HEK293 (cell line): ENCODE measurements at regions not wholly inside any gene's neighbourhood (a gene's known extent, or its start where the extent isn't known, plus 50 kb on each side); places are given as distances from the start of the nearest gene placed in this dataset.
A peak's percentile ranks its signal among the peaks of the same experiment; 100 is the strongest.

ENCODE experiments used
- CTCF ChIA-PET: fragments of 350-600 bp; formaldehyde crosslinking; extraction: SDS; loops from one replicate; lab custom pipeline; 2021; ENCODE audit warnings: antibody characterized with exemption; lab: Yijun Ruan, JAX
- POLR2A ChIA-PET: fragments of 300-600 bp; formaldehyde crosslinking; extraction: SDS; loops from one replicate; lab custom pipeline; 2020; ENCODE audit warnings: antibody characterized with exemption, inconsistent platforms; lab: Yijun Ruan, JAX
- H3K27ac ChIP-seq: fragments of 200-500 bp; sonication (Bioruptor generic); 2 replicates; pipeline ENCODE4 v1.5.1; 2014; ENCODE audit warnings: low read depth, low read length, control low read depth, inconsistent platforms; ENCODE audit errors: extremely low read depth
- H3K36me3 ChIP-seq, 2 experiments: fragments of 200-500 bp in 1 of 2; sonication (Bioruptor generic) in 1 of 2; 1 replicate in 1 of 2; 2 replicates in 1 of 2; pipeline ENCODE4 v1.5.1; 2014 to 2017; ENCODE audit warnings: inconsistent platforms in 2 of 2, low read length in 2 of 2; ENCODE audit not compliant: control insufficient read depth in 2 of 2, insufficient read depth in 1 of 2
- H3K4me1 ChIP-seq: fragments of 200-500 bp; sonication (Bioruptor generic); 2 replicates; pipeline ENCODE4 v1.5.1; 2014; ENCODE audit warnings: mild to moderate bottlenecking, low read length, inconsistent platforms; ENCODE audit not compliant: control insufficient read depth, insufficient read depth
- H3K4me3 ChIP-seq: 2 replicates; pipeline ENCODE4 v1.5.1; 2011; ENCODE audit warnings: low read depth, mild to moderate bottlenecking, control low read depth, low read length, moderate library complexity
- H3K9me3 ChIP-seq: fragments of 200-500 bp; sonication (Bioruptor generic); 2 replicates; pipeline ENCODE4 v1.5.1; 2014; ENCODE audit warnings: low read depth, low read length, inconsistent platforms; ENCODE audit not compliant: control insufficient read depth, insufficient read depth
- MZF1 ChIP-seq: fragments of 450-650 bp; formaldehyde crosslinking; IDR thresholded peaks from 2 replicates; pipeline ENCODE4 v1.5.1; 2017; ENCODE audit warnings: missing biosample characterization, missing genetic modification characterization, borderline replicate concordance
- PRDM1 ChIP-seq: fragments of 450-650 bp; formaldehyde crosslinking; IDR thresholded peaks from 2 replicates; pipeline ENCODE4; 2016; ENCODE audit warnings: missing biosample characterization, missing genetic modification characterization
- SP7 ChIP-seq: fragments of 450-650 bp; formaldehyde crosslinking; IDR thresholded peaks from 2 replicates; pipeline ENCODE4 v1.5.1; 2016; ENCODE audit warnings: missing biosample characterization, missing genetic modification characterization
- WT1 ChIP-seq: fragments of 450-650 bp; formaldehyde crosslinking; IDR thresholded peaks from 2 replicates; pipeline ENCODE4 v1.5.1; 2016; ENCODE audit warnings: missing biosample characterization, missing genetic modification characterization
- ZBTB17 ChIP-seq: fragments of 450-650 bp; formaldehyde crosslinking; IDR thresholded peaks from 2 replicates; pipeline ENCODE4 v1.5.1; 2016; ENCODE audit warnings: missing biosample characterization, missing genetic modification characterization
- ZBTB21 ChIP-seq: fragments of 450-650 bp; formaldehyde crosslinking; IDR thresholded peaks from 2 replicates; pipeline ENCODE4 v1.5.1; 2017; ENCODE audit warnings: missing biosample characterization, missing genetic modification characterization
- ZBTB48 ChIP-seq: fragments of 450-650 bp; formaldehyde crosslinking; IDR thresholded peaks from 2 replicates; pipeline ENCODE4 v1.5.1; 2016; ENCODE audit warnings: missing biosample characterization, missing genetic modification characterization
- ZFP3 ChIP-seq: fragments of 450-650 bp; formaldehyde crosslinking; IDR thresholded peaks from 2 replicates; pipeline ENCODE4 v1.5.1; 2016; ENCODE audit warnings: low read depth, missing biosample characterization, missing genetic modification characterization
- ZFP69B ChIP-seq: fragments of 450-650 bp; formaldehyde crosslinking; IDR thresholded peaks from 2 replicates; pipeline ENCODE4 v1.5.1; 2016; ENCODE audit warnings: missing biosample characterization, missing genetic modification characterization
- ZNF112 ChIP-seq: fragments of 450-650 bp; formaldehyde crosslinking; IDR thresholded peaks from 2 replicates; pipeline ENCODE4 v1.5.0; 2017; ENCODE audit warnings: missing biosample characterization, missing genetic modification characterization
- ZNF121 ChIP-seq: fragments of 450-650 bp; formaldehyde crosslinking; IDR thresholded peaks from 2 replicates; pipeline ENCODE4 v1.5.1; 2016; ENCODE audit warnings: missing biosample characterization, missing genetic modification characterization
- ZNF184 ChIP-seq: fragments of 450-650 bp; IDR thresholded peaks from 2 replicates; pipeline ENCODE4 v1.5.1; 2018; ENCODE audit warnings: missing biosample characterization, mild to moderate bottlenecking, missing genetic modification characterization
- ZNF19 ChIP-seq: fragments of 450-650 bp; formaldehyde crosslinking; IDR thresholded peaks from 2 replicates; pipeline ENCODE4; 2016; ENCODE audit warnings: missing biosample characterization, missing genetic modification characterization, low read depth
- ZNF292 ChIP-seq: fragments of 450-650 bp; formaldehyde crosslinking; IDR thresholded peaks from 2 replicates; pipeline ENCODE4 v1.5.1; 2016; ENCODE audit warnings: low read depth, missing biosample characterization, missing genetic modification characterization, borderline replicate concordance
- ZNF335 ChIP-seq: fragments of 450-650 bp; formaldehyde crosslinking; conservative IDR thresholded peaks from 2 replicates; pipeline ENCODE4 v1.5.1; 2016; ENCODE audit warnings: missing biosample characterization, missing genetic modification characterization
- ZNF341 ChIP-seq: fragments of 450-650 bp; formaldehyde crosslinking; IDR thresholded peaks from 2 replicates; pipeline ENCODE4; 2016; ENCODE audit warnings: low read depth, missing biosample characterization, missing genetic modification characterization
- ZNF423 ChIP-seq: fragments of 450-650 bp; formaldehyde crosslinking; IDR thresholded peaks from 2 replicates; pipeline ENCODE4 v1.5.1; 2016; ENCODE audit warnings: missing biosample characterization, missing genetic modification characterization
- ZNF433 ChIP-seq: fragments of 450-650 bp; formaldehyde crosslinking; IDR thresholded peaks from 2 replicates; pipeline ENCODE4 v1.5.1; 2016; ENCODE audit warnings: missing biosample characterization, missing genetic modification characterization, low read depth
- ZNF561 ChIP-seq: fragments of 450-650 bp; IDR thresholded peaks from 2 replicates; pipeline ENCODE4 v1.5.1; 2018; ENCODE audit warnings: missing biosample characterization, missing genetic modification characterization, borderline replicate concordance
- ZNF623 ChIP-seq: fragments of 450-650 bp; formaldehyde crosslinking; IDR thresholded peaks from 2 replicates; pipeline ENCODE4 v1.5.1; 2016; ENCODE audit warnings: missing biosample characterization, missing genetic modification characterization
- ZNF629 ChIP-seq: fragments of 450-650 bp; formaldehyde crosslinking; IDR thresholded peaks from 2 replicates; pipeline ENCODE4 v1.5.1; 2017; ENCODE audit warnings: missing biosample characterization, missing genetic modification characterization
- ZNF645 ChIP-seq: fragments of 450-650 bp; formaldehyde crosslinking; IDR thresholded peaks from 2 replicates; pipeline ENCODE4; 2016; ENCODE audit warnings: missing biosample characterization, missing genetic modification characterization
- ZNF692 ChIP-seq: fragments of 450-650 bp; formaldehyde crosslinking; IDR thresholded peaks from 2 replicates; pipeline ENCODE4 v1.5.1; 2016; ENCODE audit warnings: missing biosample characterization, missing genetic modification characterization
- ZNF701 ChIP-seq: fragments of 450-650 bp; formaldehyde crosslinking; IDR thresholded peaks from 2 replicates; pipeline ENCODE4 v1.5.1; 2016; ENCODE audit warnings: missing biosample characterization, missing genetic modification characterization
- ZNF707 ChIP-seq: fragments of 450-650 bp; formaldehyde crosslinking; IDR thresholded peaks from 2 replicates; pipeline ENCODE4 v1.5.1; 2016; ENCODE audit warnings: missing biosample characterization, missing genetic modification characterization
- ZNF830 ChIP-seq: fragments of 450-650 bp; IDR thresholded peaks from 2 replicates; pipeline ENCODE4 v1.5.0; 2018; ENCODE audit warnings: missing biosample characterization, missing genetic modification characterization, low read depth, mild to moderate bottlenecking, moderate library complexity
- ZSCAN4 ChIP-seq: fragments of 450-650 bp; formaldehyde crosslinking; IDR thresholded peaks from 2 replicates; pipeline ENCODE4 v1.5.1; 2017; ENCODE audit warnings: missing biosample characterization, missing genetic modification characterization
- ZXDB ChIP-seq: fragments of 450-650 bp; formaldehyde crosslinking; IDR thresholded peaks from 2 replicates; pipeline ENCODE4 v1.5.1; 2016; ENCODE audit warnings: missing biosample characterization, missing genetic modification characterization
- TF ChIP-seq, protein P1 (sequence below): fragments of 450-650 bp; formaldehyde crosslinking; IDR thresholded peaks from 2 replicates; pipeline ENCODE4 v1.5.1; 2016; ENCODE audit warnings: missing biosample characterization, missing genetic modification characterization
- TF ChIP-seq, protein P2 (sequence below): fragments of 450-650 bp; formaldehyde crosslinking; IDR thresholded peaks from 2 replicates; pipeline ENCODE4 v1.5.1; 2016; ENCODE audit warnings: missing biosample characterization, missing genetic modification characterization
- TF ChIP-seq, protein P3 (sequence below): fragments of 450-650 bp; formaldehyde crosslinking; IDR thresholded peaks from 2 replicates; pipeline ENCODE4 v1.5.1; 2016; ENCODE audit warnings: missing biosample characterization, missing genetic modification characterization
- TF ChIP-seq, protein P4 (sequence below): fragments of 450-650 bp; formaldehyde crosslinking; IDR thresholded peaks from 2 replicates; pipeline ENCODE4 v1.5.1; 2017; ENCODE audit warnings: missing biosample characterization, mild to moderate bottlenecking, missing genetic modification characterization, moderate library complexity

DNA sequence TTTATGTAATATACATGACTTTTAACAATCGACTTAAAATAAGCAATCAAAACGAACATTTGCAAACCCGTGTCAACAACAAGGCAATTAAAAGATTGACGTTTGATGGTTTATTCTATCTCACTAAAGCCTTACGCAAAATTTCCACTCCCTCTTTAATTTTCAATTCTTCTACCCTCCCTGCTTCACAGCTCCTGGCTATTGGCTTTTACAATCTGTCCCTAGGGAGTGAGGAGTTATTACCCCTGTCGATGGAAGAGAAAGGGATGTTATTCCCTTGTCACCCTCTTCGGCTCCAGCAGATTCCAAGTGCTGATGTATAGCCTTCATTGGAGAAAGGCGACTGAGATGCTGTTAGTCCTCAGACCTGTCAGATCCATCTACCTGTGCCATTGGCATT, 161.3 kb downstream of the ZNF281 start:
- ChIA-PET POLR2A (no interaction called here), CTCF (no interaction called here)
- no peaks in the 10 kb centered on the region for H3K4me1 ChIP-seq
- no peak for TF ChIP-seq ZNF645 (tag by site-specific recombination)
- no peak for TF ChIP-seq ZNF830 (tag by site-specific recombination)
- TF ChIP-seq, protein P1, sequence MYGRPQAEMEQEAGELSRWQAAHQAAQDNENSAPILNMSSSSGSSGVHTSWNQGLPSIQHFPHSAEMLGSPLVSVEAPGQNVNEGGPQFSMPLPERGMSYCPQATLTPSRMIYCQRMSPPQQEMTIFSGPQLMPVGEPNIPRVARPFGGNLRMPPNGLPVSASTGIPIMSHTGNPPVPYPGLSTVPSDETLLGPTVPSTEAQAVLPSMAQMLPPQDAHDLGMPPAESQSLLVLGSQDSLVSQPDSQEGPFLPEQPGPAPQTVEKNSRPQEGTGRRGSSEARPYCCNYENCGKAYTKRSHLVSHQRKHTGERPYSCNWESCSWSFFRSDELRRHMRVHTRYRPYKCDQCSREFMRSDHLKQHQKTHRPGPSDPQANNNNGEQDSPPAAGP (tag by site-specific recombination), result 0 out of 2 replicates have a peak, but pooled peaks have one; percentile 57
- TF ChIP-seq ZNF701 (tag by site-specific recombination), result no peak
- TF ChIP-seq ZNF184 (tag by site-specific recombination), result no peak
- TF ChIP-seq ZFP3 (tag by site-specific recombination), result no peak
- no peak for TF ChIP-seq ZSCAN4 (tag by site-specific recombination)
- peak; percentile 30; the same call in 1 of the 2 replicates for TF ChIP-seq SP7 (tag by site-specific recombination)
- no peak for TF ChIP-seq ZNF692
- TF ChIP-seq ZNF112, result no peak
- TF ChIP-seq ZNF335 (tag by site-specific recombination), result no peak
- peak; percentile 66 for TF ChIP-seq ZNF341 (tag by site-specific recombination)
- TF ChIP-seq ZXDB (tag by site-specific recombination), result 0 out of 2 replicates have a peak, but pooled peaks have one; percentile 17
- TF ChIP-seq ZBTB48 (tag by site-specific recombination), result peak; percentile 78
- TF ChIP-seq ZNF623 (tag by site-specific recombination), result no peak
- TF ChIP-seq ZNF292 (tag by site-specific recombination), result no peak
- peak; percentile 46; the same call in 1 of the 2 replicates for TF ChIP-seq PRDM1 (tag by site-specific recombination)
- no peak for TF ChIP-seq ZNF121
- TF ChIP-seq, protein P2, sequence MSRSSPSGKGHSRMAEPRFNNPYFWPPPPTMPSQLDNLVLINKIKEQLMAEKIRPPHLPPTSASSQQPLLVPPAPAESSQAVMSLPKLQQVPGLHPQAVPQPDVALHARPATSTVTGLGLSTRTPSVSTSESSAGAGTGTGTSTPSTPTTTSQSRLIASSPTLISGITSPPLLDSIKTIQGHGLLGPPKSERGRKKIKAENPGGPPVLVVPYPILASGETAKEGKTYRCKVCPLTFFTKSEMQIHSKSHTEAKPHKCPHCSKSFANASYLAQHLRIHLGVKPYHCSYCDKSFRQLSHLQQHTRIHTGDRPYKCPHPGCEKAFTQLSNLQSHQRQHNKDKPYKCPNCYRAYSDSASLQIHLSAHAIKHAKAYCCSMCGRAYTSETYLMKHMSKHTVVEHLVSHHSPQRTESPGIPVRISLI (tag by site-specific recombination), result no peak
- TF ChIP-seq MZF1 (tag by site-specific recombination), result 0 out of 2 replicates have a peak, but pooled peaks have one; percentile 46
- TF ChIP-seq WT1 (tag by site-specific recombination), result peak; percentile 100
- no peak for TF ChIP-seq ZNF707 (tag by site-specific recombination)
- no peak for TF ChIP-seq ZBTB21 (tag by site-specific recombination)
- TF ChIP-seq ZFP69B (tag by site-specific recombination), result 0 out of 2 replicates have a peak, but pooled peaks have one; percentile 11
- TF ChIP-seq, protein P3, sequence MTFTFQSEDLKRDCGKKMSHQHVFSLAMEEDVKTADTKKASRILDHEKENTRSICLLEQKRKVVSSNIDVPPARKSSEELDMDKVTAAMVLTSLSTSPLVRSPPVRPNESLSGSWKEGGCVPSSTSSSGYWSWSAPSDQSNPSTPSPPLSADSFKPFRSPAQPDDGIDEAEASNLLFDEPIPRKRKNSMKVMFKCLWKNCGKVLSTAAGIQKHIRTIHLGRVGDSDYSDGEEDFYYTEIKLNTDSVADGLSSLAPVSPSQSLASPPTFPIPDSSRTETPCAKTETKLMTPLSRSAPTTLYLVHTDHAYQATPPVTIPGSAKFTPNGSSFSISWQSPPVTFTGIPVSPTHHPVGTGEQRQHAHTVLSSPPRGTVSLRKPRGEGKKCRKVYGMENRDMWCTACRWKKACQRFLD (tag by site-specific recombination), result no peak
- TF ChIP-seq ZNF561 (tag by site-specific recombination), result peak; percentile 68; the same call in 1 of the 2 replicates
- TF ChIP-seq ZNF433 (tag by site-specific recombination), result no peak
- no peak for TF ChIP-seq ZNF19 (tag by site-specific recombination)
- TF ChIP-seq, protein P4, sequence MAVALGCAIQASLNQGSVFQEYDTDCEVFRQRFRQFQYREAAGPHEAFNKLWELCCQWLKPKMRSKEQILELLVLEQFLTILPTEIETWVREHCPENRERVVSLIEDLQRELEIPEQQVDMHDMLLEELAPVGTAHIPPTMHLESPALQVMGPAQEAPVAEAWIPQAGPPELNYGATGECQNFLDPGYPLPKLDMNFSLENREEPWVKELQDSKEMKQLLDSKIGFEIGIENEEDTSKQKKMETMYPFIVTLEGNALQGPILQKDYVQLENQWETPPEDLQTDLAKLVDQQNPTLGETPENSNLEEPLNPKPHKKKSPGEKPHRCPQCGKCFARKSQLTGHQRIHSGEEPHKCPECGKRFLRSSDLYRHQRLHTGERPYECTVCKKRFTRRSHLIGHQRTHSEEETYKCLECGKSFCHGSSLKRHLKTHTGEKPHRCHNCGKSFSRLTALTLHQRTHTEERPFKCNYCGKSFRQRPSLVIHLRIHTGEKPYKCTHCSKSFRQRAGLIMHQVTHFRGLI, result no peak
- no peak for TF ChIP-seq ZNF423 (tag by site-specific recombination)
- peak; percentile 71; the same call in 1 of the 2 replicates for TF ChIP-seq ZBTB17
- peak; percentile 21; the same call in 1 of the 2 replicates for TF ChIP-seq ZNF629 (tag by site-specific recombination)

More for the DNA sequence above, 161.3 kb downstream of the ZNF281 start:
- H3K36me3 ChIP-seq, result no peaks in the 10 kb centered on the region
- H3K4me3 ChIP-seq, result no peak overlapping the region
- H3K9me3 ChIP-seq, result no peaks in the 10 kb centered on the region
- no peak overlapping the region for H3K27ac ChIP-seq
